Stimulated activated naive CD8-positive, alpha-beta T cell treated with anti-CD3 and anti-CD28 coated beads, Interleukin-15, amount 100 ng/mL, for 72 hours (primary cell): ENCODE measurements at regions not wholly inside any gene's neighbourhood (a gene's known extent, or its start where the extent isn't known, plus 50 kb on each side); places are given as distances from the start of the nearest gene placed in this dataset.
"Not testable (repeated sequence)": the region's sequence is repeated elsewhere in the genome, so short reads cannot be mapped to it uniquely, and the experiment has no call there.

Experiments
- ATAC-seq: fragments of 150-1000 bp; cut with Tn5 transposase; 2 replicates; pipeline ENCODE4 v1.10.0; 2021; ENCODE audit warnings: mild to moderate bottlenecking, moderate library complexity
- DNase-seq, 2 donors: peaks; one replicate each; pipeline ENCODE4 v3.0.0; 2021 to 2022
- H3K27ac Mint-ChIP-seq, 2 donors: one replicate each; pipeline ENCODE4 v1.8.0; 2022; ENCODE audit warnings: mild to moderate bottlenecking in 2 of 2, mixed read lengths in 2 of 2, moderate library complexity in 2 of 2
- H3K27me3 Mint-ChIP-seq: one replicate; pipeline ENCODE4 v1.8.0; 2022; ENCODE audit warnings: mixed read lengths
- H3K4me1 Mint-ChIP-seq: one replicate; pipeline ENCODE4 v1.8.0; 2022; ENCODE audit warnings: mild to moderate bottlenecking, mixed read lengths
- H3K4me3 Mint-ChIP-seq, 2 donors: one replicate each; pipeline ENCODE4 v1.8.0; 2022; ENCODE audit warnings: mild to moderate bottlenecking in 2 of 2, mixed read lengths in 2 of 2, moderate library complexity in 1 of 2
- H3K9me3 Mint-ChIP-seq, 2 donors: one replicate each; pipeline ENCODE4 v1.8.0; 2022; ENCODE audit warnings: mixed read lengths in 2 of 2

- Mint-ChIP-seq H3K9me3 (no peaks in the 10 kb centered on the region), H3K27ac (no peak overlapping the region), H3K4me3 (no peak overlapping the region), H3K27me3 (no peaks in the 10 kb centered on the region), H3K4me1 (no peaks in the 10 kb centered on the region)
- ATAC-seq (no peak), DNase-seq (no peak)
Observed at GRCh38 chr3:132084982-132085381, 50.2 kb upstream of the CPNE4 start.

- ATAC-seq (no peak), DNase-seq (no peak)
- Mint-ChIP-seq H3K27me3 (no peaks in the 10 kb centered on the region), H3K27ac (no peak overlapping the region), H3K4me3 (no peak overlapping the region), H3K4me1 (no peaks in the 10 kb centered on the region), H3K9me3 (no peaks in the 10 kb centered on the region)
Observed at GRCh38 chr3:132087356-132087755, 52.5 kb upstream of the CPNE4 start.

GRCh38 chr3:132088291-132088690 lies 53.5 kb upstream of the CPNE4 start:
- DNase-seq: no peak
- no peaks in the 10 kb centered on the region for H3K27me3 Mint-ChIP-seq
- no peak overlapping the region for H3K27ac Mint-ChIP-seq
- ATAC-seq: no peak
- H3K9me3 Mint-ChIP-seq: no peaks in the 10 kb centered on the region
- H3K4me1 Mint-ChIP-seq: no peaks in the 10 kb centered on the region
- H3K4me3 Mint-ChIP-seq: no peak overlapping the region

GRCh38 chr3:132090921-132091320 lies 56.1 kb upstream of the CPNE4 start:
- no peak for ATAC-seq
- Mint-ChIP-seq H3K27ac (no peak overlapping the region), H3K9me3 (no peaks in the 10 kb centered on the region), H3K27me3 (no peaks in the 10 kb centered on the region), H3K4me3 (no peak overlapping the region), H3K4me1 (no peaks in the 10 kb centered on the region)
- DNase-seq: no peak

- H3K4me1 Mint-ChIP-seq: no peaks in the 10 kb centered on the region
- no peak overlapping the region for H3K4me3 Mint-ChIP-seq
- H3K27ac Mint-ChIP-seq: no peak overlapping the region
- ATAC-seq (no peak), DNase-seq (no peak)
- H3K9me3 Mint-ChIP-seq: peaks cover 8 to 24% of the 10 kb centered on the region in 2 donors
- H3K27me3 Mint-ChIP-seq: no peaks in the 10 kb centered on the region
Observed at GRCh38 chr3:132116601-132117000, 81.8 kb upstream of the CPNE4 start.

GRCh38 chr3:132117642-132118041 lies 82.8 kb upstream of the CPNE4 start:
- ATAC-seq (no peak), DNase-seq (no peak)
- H3K27ac Mint-ChIP-seq: no peak overlapping the region
- H3K4me1 Mint-ChIP-seq: no peaks in the 10 kb centered on the region
- peaks cover 5% of the 10 kb centered on the region for H3K27me3 Mint-ChIP-seq
- no peak overlapping the region for H3K4me3 Mint-ChIP-seq
- peaks cover 10 to 24% of the 10 kb centered on the region in 2 donors for H3K9me3 Mint-ChIP-seq

GRCh38 chr3:132119531-132119930 lies 84.7 kb upstream of the CPNE4 start:
- DNase-seq: no peak
- Mint-ChIP-seq H3K27me3 (peaks cover 8% of the 10 kb centered on the region), H3K4me1 (no peaks in the 10 kb centered on the region), H3K4me3 (no peak overlapping the region), H3K27ac (no peak overlapping the region), H3K9me3 (peaks cover 8 to 17% of the 10 kb centered on the region in 2 donors)
- no peak for ATAC-seq

- ATAC-seq (no peak), DNase-seq (no peak)
- Mint-ChIP-seq H3K4me3 (no peak overlapping the region), H3K4me1 (no peaks in the 10 kb centered on the region), H3K9me3 (peaks cover 5 to 17% of the 10 kb centered on the region in 2 donors), H3K27me3 (peaks cover 8% of the 10 kb centered on the region), H3K27ac (no peak overlapping the region)
Observed at GRCh38 chr3:132124096-132124495, 89.3 kb upstream of the CPNE4 start.

- no peak for ATAC-seq
- Mint-ChIP-seq H3K4me3 (no peak overlapping the region), H3K27me3 (peaks cover 8% of the 10 kb centered on the region), H3K4me1 (no peaks in the 10 kb centered on the region), H3K9me3 (peaks cover 5 to 15% of the 10 kb centered on the region in 2 donors), H3K27ac (no peak overlapping the region)
- no peak for DNase-seq
Observed at GRCh38 chr3:132124651-132125284, 90.0 kb upstream of the CPNE4 start.

- ATAC-seq (no peak), DNase-seq (no peak)
- Mint-ChIP-seq H3K27ac (no peak overlapping the region), H3K9me3 (peaks cover 0 to 11% of the 10 kb centered on the region in 2 donors), H3K27me3 (peaks cover 20% of the 10 kb centered on the region), H3K4me1 (no peaks in the 10 kb centered on the region), H3K4me3 (no peak overlapping the region)
Observed at GRCh38 chr3:132134611-132135010, 99.8 kb upstream of the CPNE4 start.

- no peak for ATAC-seq
- Mint-ChIP-seq H3K4me3 (no peak overlapping the region), H3K9me3 (peaks cover 0 to 11% of the 10 kb centered on the region in 2 donors), H3K27me3 (peaks cover 20% of the 10 kb centered on the region), H3K4me1 (no peaks in the 10 kb centered on the region), H3K27ac (no peak overlapping the region)
- no peak for DNase-seq
Observed at GRCh38 chr3:132135628-132136333, 101.0 kb upstream of the CPNE4 start.

- no peak for ATAC-seq
- peaks cover 20% of the 10 kb centered on the region for H3K27me3 Mint-ChIP-seq
Observed at GRCh38 chr3:132136334-132136716, 101.5 kb upstream of the CPNE4 start.

GRCh38 chr3:132136902-132137301 lies 102.1 kb upstream of the CPNE4 start:
- H3K27ac Mint-ChIP-seq, DNase-seq, ATAC-seq, H3K4me1 Mint-ChIP-seq, H3K4me3 Mint-ChIP-seq: not testable (repeated sequence)
- H3K27me3 Mint-ChIP-seq: peaks cover 20% of the 10 kb centered on the region
- peaks cover 0 to 11% of the 10 kb centered on the region in 2 donors for H3K9me3 Mint-ChIP-seq

More at GRCh38 chr3:132136334-132136716, 101.5 kb upstream of the CPNE4 start:
- DNase-seq: no peak
- H3K4me3 Mint-ChIP-seq: no peak overlapping the region
- H3K27ac Mint-ChIP-seq: no peak overlapping the region
- H3K4me1 Mint-ChIP-seq: no peaks in the 10 kb centered on the region
- peaks cover 0 to 11% of the 10 kb centered on the region in 2 donors for H3K9me3 Mint-ChIP-seq

- no peak for DNase-seq
- no peak overlapping the region for H3K4me3 Mint-ChIP-seq
- no peaks in the 10 kb centered on the region for H3K9me3 Mint-ChIP-seq
- ATAC-seq: no peak
- no peaks in the 10 kb centered on the region for H3K4me1 Mint-ChIP-seq
- H3K27ac Mint-ChIP-seq: no peak overlapping the region
- no peaks in the 10 kb centered on the region for H3K27me3 Mint-ChIP-seq
Observed at GRCh38 chr3:132145833-132146232, 111.0 kb upstream of the CPNE4 start.

- ATAC-seq (no peak), DNase-seq (no peak)
- H3K27ac Mint-ChIP-seq: no peak overlapping the region
- no peak overlapping the region for H3K4me3 Mint-ChIP-seq
- peaks cover 8% of the 10 kb centered on the region for H3K27me3 Mint-ChIP-seq
- no peaks in the 10 kb centered on the region for H3K9me3 Mint-ChIP-seq
- H3K4me1 Mint-ChIP-seq: no peaks in the 10 kb centered on the region
Observed at GRCh38 chr3:132154619-132155018, 119.8 kb upstream of the CPNE4 start.

- Mint-ChIP-seq H3K4me3 (no peak overlapping the region), H3K4me1 (no peaks in the 10 kb centered on the region), H3K27me3 (peaks cover 11% of the 10 kb centered on the region), H3K9me3 (no peaks in the 10 kb centered on the region), H3K27ac (no peak overlapping the region)
- no peak for ATAC-seq
- no peak for DNase-seq
Observed at GRCh38 chr3:132159145-132159544, 124.3 kb upstream of the CPNE4 start.
